ENCODE measurements at regions not wholly inside any gene's neighbourhood (a gene's known extent, or its start where the extent isn't known, plus 50 kb on each side); places are given as distances from the start of the nearest gene placed in this dataset.
"Not testable (repeated sequence)": the region's sequence is repeated elsewhere in the genome, so short reads cannot be mapped to it uniquely, and the experiment has no call there.

GRCh38 chr22:44620129-44620840 is 81.7 kb upstream of the PRR5 start:
- Histone ChIP-seq H3K4me3 (no peak overlapping the region), H3K9me3 (no peaks in the 10 kb centered on the region), H3K27me3 (no peaks in the 10 kb centered on the region), H3K36me3 (no peaks in the 10 kb centered on the region)
- no peak for DNase-seq

- not testable (repeated sequence) for DNase-seq, H3K36me3 ChIP-seq, H3K27me3 ChIP-seq, H3K4me3 ChIP-seq, H3K9me3 ChIP-seq
Measured at GRCh38 chr22:44619560-44620128, 82.4 kb upstream of the PRR5 start.

DNA sequence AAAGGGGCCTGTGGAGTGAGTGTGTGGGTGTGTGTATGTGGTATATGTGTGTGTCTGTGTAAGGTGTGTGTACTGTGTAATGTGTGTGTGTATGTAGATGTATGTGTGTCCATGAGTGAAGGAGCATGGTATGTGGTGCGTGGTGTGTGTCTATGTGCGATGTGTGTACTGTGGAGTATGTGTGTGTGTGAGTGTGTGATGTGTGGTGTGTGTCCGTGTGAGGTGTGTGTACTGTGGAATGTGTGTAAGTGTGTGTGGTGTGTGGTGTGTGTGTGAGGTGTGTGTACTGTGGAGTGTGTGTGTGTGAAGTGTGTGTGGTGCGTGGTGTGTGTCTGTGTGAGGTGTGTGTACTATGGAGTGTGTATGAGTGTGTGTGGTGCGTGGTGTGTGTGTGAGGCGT is 83.1 kb upstream of the PRR5 start:
- not testable (repeated sequence) for H3K27me3 ChIP-seq, H3K4me3 ChIP-seq, DNase-seq, H3K9me3 ChIP-seq, H3K36me3 ChIP-seq

GRCh38 chr22:44618400-44618799 is 83.6 kb upstream of the PRR5 start:
- no peaks in the 10 kb centered on the region for H3K36me3 ChIP-seq
- no peaks in the 10 kb centered on the region for H3K27me3 ChIP-seq
- no peak for DNase-seq
- no peak overlapping the region for H3K4me3 ChIP-seq
- no peaks in the 10 kb centered on the region; the same call in 1 of the 2 replicates for H3K9me3 ChIP-seq

GRCh38 chr22:44617828-44618227 is 84.2 kb upstream of the PRR5 start:
- no peaks in the 10 kb centered on the region; the same call in 1 of the 2 replicates for H3K9me3 ChIP-seq
- no peak overlapping the region for H3K4me3 ChIP-seq
- DNase-seq = no peak
- H3K27me3 ChIP-seq = no peaks in the 10 kb centered on the region
- H3K36me3 ChIP-seq = no peaks in the 10 kb centered on the region

DNA sequence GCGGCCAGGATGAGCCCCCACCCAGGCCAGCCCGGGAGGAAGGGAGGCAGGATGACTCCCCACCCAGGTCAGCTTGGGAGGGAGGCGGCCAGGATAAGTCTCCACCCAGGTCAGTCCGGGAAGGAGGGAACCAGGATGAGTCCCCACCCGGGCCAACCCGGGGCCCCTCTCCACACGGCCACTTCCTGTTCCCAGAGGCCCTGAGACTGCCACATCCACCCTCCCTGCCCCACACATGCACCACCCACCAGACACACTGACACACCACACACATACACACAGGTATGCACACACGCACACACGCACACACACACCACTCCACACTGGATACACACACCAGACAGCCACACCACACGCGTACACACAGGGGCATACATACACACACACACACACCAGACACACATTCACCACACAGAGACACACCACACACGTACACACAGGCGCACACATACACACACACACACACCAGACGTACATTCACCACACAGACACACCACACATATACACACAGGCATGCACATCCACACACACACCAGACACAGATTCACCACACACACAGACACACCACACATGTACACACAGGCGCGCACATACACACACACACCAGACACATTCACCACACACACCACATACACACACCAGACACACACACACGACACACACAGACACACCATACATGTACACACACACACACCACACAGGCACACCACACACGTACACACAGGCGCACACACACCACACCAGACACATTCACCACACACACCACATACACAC is 84.9 kb upstream of the PRR5 start:
- H3K36me3 ChIP-seq = no peaks in the 10 kb centered on the region
- H3K9me3 ChIP-seq = peaks cover 4% of the 10 kb centered on the region
- no peak overlapping the region for H3K4me3 ChIP-seq
- DNase-seq = peak; percentile 14
- no peaks in the 10 kb centered on the region for H3K27me3 ChIP-seq

GRCh38 chr22:44616461-44616860 is 85.5 kb upstream of the PRR5 start:
- no peak overlapping the region for H3K4me3 ChIP-seq
- H3K36me3 ChIP-seq = no peaks in the 10 kb centered on the region
- no peaks in the 10 kb centered on the region for H3K27me3 ChIP-seq
- peaks cover 6% of the 10 kb centered on the region for H3K9me3 ChIP-seq
- DNase-seq = no peak

GRCh38 chr22:44615602-44616180 is 86.3 kb upstream of the PRR5 start:
- H3K36me3 ChIP-seq = no peaks in the 10 kb centered on the region
- H3K4me3 ChIP-seq = no peak overlapping the region
- DNase-seq = no peak
- H3K27me3 ChIP-seq = no peaks in the 10 kb centered on the region
- peaks cover 9% of the 10 kb centered on the region for H3K9me3 ChIP-seq

- no peak for DNase-seq
- Histone ChIP-seq H3K9me3 (peaks cover 9% of the 10 kb centered on the region), H3K4me3 (no peak overlapping the region), H3K36me3 (no peaks in the 10 kb centered on the region), H3K27me3 (no peaks in the 10 kb centered on the region)
Measured at GRCh38 chr22:44615146-44615545, 86.9 kb upstream of the PRR5 start.

- no peaks in the 10 kb centered on the region for H3K27me3 ChIP-seq
- no peak overlapping the region for H3K4me3 ChIP-seq
- H3K36me3 ChIP-seq = no peaks in the 10 kb centered on the region
- H3K9me3 ChIP-seq = peaks cover 9% of the 10 kb centered on the region
- no peak for DNase-seq
Measured at GRCh38 chr22:44613196-44613595, 88.8 kb upstream of the PRR5 start.

DNA sequence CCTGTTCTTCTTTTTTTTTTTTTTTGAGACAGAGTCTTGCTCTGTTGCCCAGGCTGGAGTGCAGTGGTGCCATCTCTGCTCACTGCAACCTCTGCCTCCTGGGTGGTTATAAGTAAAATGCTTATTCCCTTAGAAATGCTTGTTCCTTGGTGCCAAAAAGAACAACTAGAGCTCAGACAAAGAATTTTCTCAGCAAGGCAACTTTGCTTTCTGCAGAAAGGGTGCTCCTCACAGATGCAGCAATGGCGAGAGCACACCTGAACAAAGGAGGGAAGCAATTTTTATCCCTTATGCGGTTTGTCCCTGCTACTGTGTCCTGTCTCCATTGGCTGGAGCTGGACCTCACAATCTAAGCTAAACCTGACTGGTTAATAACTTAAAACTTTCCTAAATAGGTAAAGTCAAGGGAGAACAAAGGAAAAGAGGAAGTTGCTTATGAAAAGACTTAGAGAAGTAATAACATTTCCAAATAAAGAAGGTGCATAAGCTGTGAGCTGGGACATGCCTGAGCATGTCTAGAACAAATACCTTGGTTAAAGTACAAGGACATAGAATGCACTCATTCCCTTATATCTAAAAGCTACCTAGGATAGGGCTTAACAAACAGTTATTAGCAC is 90.0 kb upstream of the PRR5 start:
- H3K27me3 ChIP-seq = no peaks in the 10 kb centered on the region
- no peak for DNase-seq
- H3K4me3 ChIP-seq = no peak overlapping the region
- H3K36me3 ChIP-seq = no peaks in the 10 kb centered on the region
- peaks cover 9% of the 10 kb centered on the region for H3K9me3 ChIP-seq

DNA sequence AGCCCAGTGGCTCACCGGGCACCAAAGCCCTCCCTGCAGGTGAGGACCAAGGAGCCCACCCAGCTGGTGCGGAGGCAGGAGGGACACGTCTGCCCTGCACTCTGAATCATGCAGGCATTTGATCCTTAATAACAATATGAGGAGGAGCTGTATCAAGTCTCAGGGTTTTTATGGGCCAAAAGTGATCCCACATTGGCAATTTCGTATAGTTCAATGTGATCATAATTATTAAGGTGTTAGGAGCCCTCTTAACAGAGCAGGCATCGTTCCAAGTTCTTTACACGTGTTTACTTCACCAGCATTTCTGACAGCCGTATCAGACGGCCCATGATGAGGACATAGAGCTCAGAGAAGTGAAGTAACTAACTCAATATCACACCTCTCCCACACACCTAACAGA is 91.9 kb upstream of the PRR5 start:
- Histone ChIP-seq H3K36me3 (no peaks in the 10 kb centered on the region), H3K4me3 (no peak overlapping the region), H3K27me3 (no peaks in the 10 kb centered on the region), H3K9me3 (peaks cover 9% of the 10 kb centered on the region)
- DNase-seq = no peak

DNA sequence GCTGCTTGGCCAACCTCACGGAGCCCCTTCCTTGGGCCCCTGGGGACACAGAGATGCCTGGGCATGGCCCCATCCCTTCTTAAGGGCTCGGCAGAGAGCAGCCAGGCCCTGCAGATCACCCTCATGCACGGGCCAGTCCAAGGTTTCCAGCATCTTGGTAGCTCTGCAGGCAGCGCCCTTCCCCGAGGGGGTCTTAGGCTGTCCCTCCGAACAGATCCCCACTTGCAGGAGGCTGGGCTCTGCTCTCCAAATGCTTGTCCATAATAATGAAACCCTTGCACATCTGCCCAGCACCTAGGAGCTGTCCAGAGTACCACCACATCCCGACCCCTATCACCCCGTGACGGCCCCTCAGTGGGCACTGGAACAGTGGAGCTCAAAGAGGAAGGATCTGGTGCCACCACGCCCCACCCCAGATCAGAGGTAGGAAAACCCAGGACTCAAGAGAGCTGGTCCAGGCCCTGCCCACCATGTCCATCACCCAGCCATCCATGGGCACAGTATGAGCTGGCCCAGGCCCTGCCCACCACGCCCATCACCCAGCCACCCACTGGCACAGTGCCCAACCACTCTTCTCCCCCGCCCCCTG is 92.5 kb upstream of the PRR5 start:
- Histone ChIP-seq H3K36me3 (no peaks in the 10 kb centered on the region), H3K4me3 (no peak overlapping the region), H3K27me3 (no peaks in the 10 kb centered on the region), H3K9me3 (peaks cover 9% of the 10 kb centered on the region)
- no peak for DNase-seq

DNA sequence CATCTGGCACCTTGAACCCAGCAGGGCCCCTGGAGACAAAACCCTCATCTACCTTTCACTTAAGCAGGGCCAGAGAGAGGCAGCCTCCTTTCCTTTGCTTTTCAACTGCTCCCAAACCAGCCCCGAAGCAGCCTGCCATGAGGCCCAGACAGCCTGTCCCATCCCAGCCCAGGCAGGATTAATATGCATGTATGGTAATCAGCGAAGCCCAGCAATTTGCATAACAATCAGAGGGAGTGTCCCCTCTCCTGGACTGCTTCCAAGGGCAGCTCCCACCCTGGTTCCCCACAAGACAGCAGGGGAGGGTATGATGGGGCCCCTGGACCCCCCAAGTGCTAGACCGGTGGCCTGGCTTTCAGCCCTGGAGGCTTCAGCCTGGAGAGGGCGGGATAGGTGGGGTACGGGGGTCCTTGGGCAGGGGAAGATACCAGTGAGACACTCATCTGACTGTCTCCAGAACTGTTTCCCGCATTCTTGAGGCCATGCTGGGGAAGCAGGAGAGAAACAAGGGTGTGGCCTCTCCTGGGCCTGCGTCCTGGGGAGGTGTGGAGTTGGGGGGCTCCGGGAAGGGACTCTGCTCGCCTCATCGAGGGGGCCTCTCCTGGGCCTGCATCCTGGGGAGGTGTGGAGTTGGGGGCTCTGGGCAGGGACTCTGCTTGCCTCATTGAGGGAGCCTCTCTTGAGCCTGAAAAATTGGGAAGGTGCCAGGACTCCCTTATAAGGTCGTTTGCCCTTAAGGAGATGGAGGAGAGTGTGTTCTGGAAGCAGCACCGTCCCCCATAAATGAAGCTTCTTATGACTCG is 93.2 kb upstream of the PRR5 start:
- Histone ChIP-seq H3K9me3 (peaks cover 9% of the 10 kb centered on the region), H3K36me3 (no peaks in the 10 kb centered on the region), H3K4me3 (no peak overlapping the region), H3K27me3 (no peaks in the 10 kb centered on the region)
- no peak for DNase-seq

DNA sequence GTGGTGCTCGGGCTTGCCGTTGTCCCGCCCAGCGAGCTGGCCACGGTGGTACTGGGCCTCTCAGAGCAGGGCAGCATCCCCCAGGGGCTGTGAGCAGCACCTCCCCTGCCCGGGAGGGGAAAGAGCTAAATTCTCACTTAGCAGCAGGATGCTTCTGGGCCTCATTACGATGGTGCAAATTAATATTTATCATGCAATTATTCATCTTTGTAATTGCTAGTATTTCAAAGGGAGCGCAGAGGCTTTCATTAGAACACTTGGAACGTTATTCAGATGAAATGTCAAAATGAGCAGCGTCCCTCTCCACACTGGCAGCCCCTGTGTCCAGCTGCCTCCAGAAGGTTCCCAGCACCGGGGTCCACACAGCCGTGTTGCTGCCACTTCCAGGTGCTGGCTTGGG is 95.9 kb upstream of the PRR5 start:
- Histone ChIP-seq H3K4me3 (no peak overlapping the region), H3K9me3 (peaks cover under 1% of the 10 kb centered on the region; the same call in 1 of the 2 replicates), H3K27me3 (no peaks in the 10 kb centered on the region), H3K36me3 (no peaks in the 10 kb centered on the region)
- DNase-seq = no peak

GRCh38 chr22:44605486-44605885 is 96.5 kb upstream of the PRR5 start:
- Histone ChIP-seq H3K4me3 (no peak overlapping the region), H3K36me3 (no peaks in the 10 kb centered on the region), H3K27me3 (no peaks in the 10 kb centered on the region), H3K9me3 (no peaks in the 10 kb centered on the region)
- no peak for DNase-seq
